Erythroblast (primary cell): ENCODE measurements at regions not wholly inside any gene's neighbourhood (a gene's known extent, or its start where the extent isn't known, plus 50 kb on each side); places are given as distances from the start of the nearest gene placed in this dataset.

Source experiments
- GATA1 ChIP-seq: IDR thresholded peaks from 2 replicates; pipeline ENCODE4 v1.6.1; 2011; ENCODE audit warnings: low read depth, mild to moderate bottlenecking, control low read depth, low read length, moderate library complexity
- POLR2A ChIP-seq: IDR thresholded peaks from 2 replicates; pipeline ENCODE4 v1.6.1; 2011; ENCODE audit warnings: mild to moderate bottlenecking, low read length

GRCh38 chr12:124109760-124110159 is 136.7 kb downstream of the ZNF664 start:
- TF ChIP-seq POLR2A (no peak), GATA1 (no peak)
